ENCODE measurements at regions not wholly inside any gene's neighbourhood (a gene's known extent, or its start where the extent isn't known, plus 50 kb on each side); places are given as distances from the start of the nearest gene placed in this dataset.

DNA sequence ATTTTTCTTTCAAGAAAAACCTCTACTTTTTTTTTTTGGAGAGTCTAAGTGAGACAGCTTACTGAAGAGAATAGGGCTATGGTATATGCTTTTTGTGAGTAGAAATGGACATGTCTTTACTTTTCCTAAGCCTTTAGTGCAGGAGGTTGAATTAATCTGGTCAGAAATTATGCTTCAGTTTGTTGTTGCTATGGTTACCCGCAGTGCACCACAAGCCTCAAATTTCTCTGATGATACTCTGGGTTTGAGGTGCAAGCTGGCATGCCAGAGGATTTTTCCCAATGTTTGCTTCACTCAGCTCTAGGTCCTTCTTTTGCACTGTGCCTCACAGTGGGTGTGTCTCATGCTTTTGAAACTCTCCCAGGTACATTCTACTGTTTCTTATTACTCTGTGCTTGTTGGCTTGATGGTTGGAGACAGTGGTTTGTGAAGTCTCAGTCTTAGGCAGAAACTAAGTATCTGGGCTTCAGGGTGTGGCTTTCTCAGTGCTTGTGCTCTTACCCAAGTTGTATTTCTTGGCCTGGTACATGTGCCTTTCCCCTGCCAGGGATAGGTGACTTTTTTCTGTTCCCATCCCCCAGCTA lies 278.3 kb downstream of the RBM43 start:
- TF ChIP-seq, protein P1, sequence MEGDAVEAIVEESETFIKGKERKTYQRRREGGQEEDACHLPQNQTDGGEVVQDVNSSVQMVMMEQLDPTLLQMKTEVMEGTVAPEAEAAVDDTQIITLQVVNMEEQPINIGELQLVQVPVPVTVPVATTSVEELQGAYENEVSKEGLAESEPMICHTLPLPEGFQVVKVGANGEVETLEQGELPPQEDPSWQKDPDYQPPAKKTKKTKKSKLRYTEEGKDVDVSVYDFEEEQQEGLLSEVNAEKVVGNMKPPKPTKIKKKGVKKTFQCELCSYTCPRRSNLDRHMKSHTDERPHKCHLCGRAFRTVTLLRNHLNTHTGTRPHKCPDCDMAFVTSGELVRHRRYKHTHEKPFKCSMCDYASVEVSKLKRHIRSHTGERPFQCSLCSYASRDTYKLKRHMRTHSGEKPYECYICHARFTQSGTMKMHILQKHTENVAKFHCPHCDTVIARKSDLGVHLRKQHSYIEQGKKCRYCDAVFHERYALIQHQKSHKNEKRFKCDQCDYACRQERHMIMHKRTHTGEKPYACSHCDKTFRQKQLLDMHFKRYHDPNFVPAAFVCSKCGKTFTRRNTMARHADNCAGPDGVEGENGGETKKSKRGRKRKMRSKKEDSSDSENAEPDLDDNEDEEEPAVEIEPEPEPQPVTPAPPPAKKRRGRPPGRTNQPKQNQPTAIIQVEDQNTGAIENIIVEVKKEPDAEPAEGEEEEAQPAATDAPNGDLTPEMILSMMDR (IDR thresholded peaks at IDR 0.05; ENCODE audit: low read depth, low read length), result no peak
- TF ChIP-seq MAX (IDR thresholded peaks at IDR 0.05; ENCODE audit: low read depth, low read length), result no peak

All from NB4 (cell line).